Astrocyte (in vitro differentiated cells and primary cell): ENCODE measurements at regions not wholly inside any gene's neighbourhood (a gene's known extent, or its start where the extent isn't known, plus 50 kb on each side); places are given as distances from the start of the nearest gene placed in this dataset.

Experiments
- DNase-seq: peaks from one replicate; pipeline ENCODE4 v3.0.0-alpha.2; 2010; ENCODE audit warnings: low read depth
- FAIRE-seq: peaks from 2 replicates; lab custom pipeline; 2011; peaks lifted over from hg19 to GRCh38; lab: Jason Lieb, UNC
- H2AFZ ChIP-seq: 2 replicates; pipeline ENCODE4 v1.6.0; 2012; ENCODE audit warnings: low read depth, low read length, inconsistent platforms
- H3K27ac ChIP-seq: 2 replicates; pipeline ENCODE4 v1.5.1; 2011; ENCODE audit warnings: low read depth, low read length, inconsistent platforms
- H3K27me3 ChIP-seq: 2 replicates; pipeline ENCODE4 v1.6.0; 2011; ENCODE audit warnings: low read length, inconsistent platforms; ENCODE audit not compliant: insufficient read depth
- H3K36me3 ChIP-seq: 2 replicates; pipeline ENCODE4 v1.5.1; 2011; ENCODE audit warnings: low read length, inconsistent platforms; ENCODE audit not compliant: insufficient read depth
- H3K4me1 ChIP-seq: 2 replicates; pipeline ENCODE4 v1.5.1; 2011; ENCODE audit warnings: low read length, inconsistent platforms; ENCODE audit not compliant: insufficient read depth
- H3K4me2 ChIP-seq: 2 replicates; pipeline ENCODE4 v1.6.0; 2012; ENCODE audit warnings: low read length, inconsistent platforms
- H3K4me3 ChIP-seq: 2 replicates; pipeline ENCODE4 v1.5.1; 2011; ENCODE audit warnings: low read depth, mild to moderate bottlenecking, low read length, inconsistent platforms; ENCODE audit not compliant: insufficient read depth
- H3K79me2 ChIP-seq: 2 replicates; pipeline ENCODE4 v1.6.0; 2012; ENCODE audit warnings: mild to moderate bottlenecking, low read length, inconsistent platforms; ENCODE audit not compliant: insufficient read depth
- H3K9ac ChIP-seq: 2 replicates; pipeline ENCODE4 v1.6.0; 2012; ENCODE audit warnings: mild to moderate bottlenecking, low read length, inconsistent platforms
- H3K9me3 ChIP-seq: 2 replicates; pipeline ENCODE4 v1.5.1; 2012; ENCODE audit warnings: low read depth, mild to moderate bottlenecking, low read length, inconsistent platforms; ENCODE audit not compliant: insufficient read depth
- H4K20me1 ChIP-seq: 2 replicates; pipeline ENCODE4 v1.6.0; 2012; ENCODE audit warnings: low read length, inconsistent platforms; ENCODE audit not compliant: insufficient read depth
- H3K27ac Mint-ChIP-seq: one replicate; pipeline ENCODE4 v1.8.0; 2021; ENCODE audit warnings: mild to moderate bottlenecking, mixed read lengths; ENCODE audit not compliant: unreplicated experiment
- H3K27me3 Mint-ChIP-seq: one replicate; pipeline ENCODE4 v1.8.0; 2021; ENCODE audit warnings: low read depth, mixed read lengths; ENCODE audit not compliant: unreplicated experiment
- H3K36me3 Mint-ChIP-seq: one replicate; pipeline ENCODE4 v1.8.0; 2021; ENCODE audit warnings: low read depth, mixed read lengths; ENCODE audit not compliant: unreplicated experiment
- H3K4me1 Mint-ChIP-seq: one replicate; pipeline ENCODE4 v1.8.0; 2021; ENCODE audit warnings: low read depth, mixed read lengths; ENCODE audit not compliant: unreplicated experiment
- H3K4me3 Mint-ChIP-seq: one replicate; pipeline ENCODE4 v1.8.0; 2021; ENCODE audit warnings: mild to moderate bottlenecking, moderate library complexity, mixed read lengths; ENCODE audit not compliant: unreplicated experiment
- H3K9me3 Mint-ChIP-seq: one replicate; pipeline ENCODE4 v1.8.0; 2021; ENCODE audit warnings: mild to moderate bottlenecking, mixed read lengths; ENCODE audit not compliant: unreplicated experiment
- EZH2 ChIP-seq: IDR thresholded peaks from 2 replicates; pipeline ENCODE4 v1.6.1; 2012; ENCODE audit warnings: mild to moderate bottlenecking, low read length, inconsistent platforms; ENCODE audit not compliant: insufficient read depth
- TF ChIP-seq, protein P1 (sequence below): IDR thresholded peaks from 2 replicates; pipeline ENCODE4 v1.5.1; 2011; ENCODE audit warnings: low read depth, mild to moderate bottlenecking, inconsistent platforms, low read length, moderate library complexity; ENCODE audit not compliant: insufficient read depth

- no peak overlapping the region for H3K27ac Mint-ChIP-seq
- Histone ChIP-seq H3K9me3 (no peaks in the 10 kb centered on the region), H3K4me1 (no peaks in the 10 kb centered on the region), H2AFZ (no peak overlapping the region), H3K79me2 (no peaks in the 10 kb centered on the region), H4K20me1 (no peaks in the 10 kb centered on the region), H3K4me3 (no peak overlapping the region), H3K27ac (no peak overlapping the region), H3K4me2 (no peak overlapping the region), H3K27me3 (no peaks in the 10 kb centered on the region), H3K36me3 (no peaks in the 10 kb centered on the region), H3K9ac (no peak overlapping the region)
- H3K27me3 Mint-ChIP-seq, result no peaks in the 10 kb centered on the region
- no peaks in the 10 kb centered on the region for H3K36me3 Mint-ChIP-seq
- FAIRE-seq, result no peak
- H3K4me1 Mint-ChIP-seq, result no peaks in the 10 kb centered on the region
- no peak overlapping the region for H3K4me3 Mint-ChIP-seq
- no peaks in the 10 kb centered on the region for H3K9me3 Mint-ChIP-seq
- DNase-seq, result peak; percentile 2
- TF ChIP-seq, protein P1, sequence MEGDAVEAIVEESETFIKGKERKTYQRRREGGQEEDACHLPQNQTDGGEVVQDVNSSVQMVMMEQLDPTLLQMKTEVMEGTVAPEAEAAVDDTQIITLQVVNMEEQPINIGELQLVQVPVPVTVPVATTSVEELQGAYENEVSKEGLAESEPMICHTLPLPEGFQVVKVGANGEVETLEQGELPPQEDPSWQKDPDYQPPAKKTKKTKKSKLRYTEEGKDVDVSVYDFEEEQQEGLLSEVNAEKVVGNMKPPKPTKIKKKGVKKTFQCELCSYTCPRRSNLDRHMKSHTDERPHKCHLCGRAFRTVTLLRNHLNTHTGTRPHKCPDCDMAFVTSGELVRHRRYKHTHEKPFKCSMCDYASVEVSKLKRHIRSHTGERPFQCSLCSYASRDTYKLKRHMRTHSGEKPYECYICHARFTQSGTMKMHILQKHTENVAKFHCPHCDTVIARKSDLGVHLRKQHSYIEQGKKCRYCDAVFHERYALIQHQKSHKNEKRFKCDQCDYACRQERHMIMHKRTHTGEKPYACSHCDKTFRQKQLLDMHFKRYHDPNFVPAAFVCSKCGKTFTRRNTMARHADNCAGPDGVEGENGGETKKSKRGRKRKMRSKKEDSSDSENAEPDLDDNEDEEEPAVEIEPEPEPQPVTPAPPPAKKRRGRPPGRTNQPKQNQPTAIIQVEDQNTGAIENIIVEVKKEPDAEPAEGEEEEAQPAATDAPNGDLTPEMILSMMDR, result no peak
- no peak for TF ChIP-seq EZH2
Observed at GRCh38 chr4:35772291-35772690, 472.0 kb downstream of the ARAP2 start.

DNA sequence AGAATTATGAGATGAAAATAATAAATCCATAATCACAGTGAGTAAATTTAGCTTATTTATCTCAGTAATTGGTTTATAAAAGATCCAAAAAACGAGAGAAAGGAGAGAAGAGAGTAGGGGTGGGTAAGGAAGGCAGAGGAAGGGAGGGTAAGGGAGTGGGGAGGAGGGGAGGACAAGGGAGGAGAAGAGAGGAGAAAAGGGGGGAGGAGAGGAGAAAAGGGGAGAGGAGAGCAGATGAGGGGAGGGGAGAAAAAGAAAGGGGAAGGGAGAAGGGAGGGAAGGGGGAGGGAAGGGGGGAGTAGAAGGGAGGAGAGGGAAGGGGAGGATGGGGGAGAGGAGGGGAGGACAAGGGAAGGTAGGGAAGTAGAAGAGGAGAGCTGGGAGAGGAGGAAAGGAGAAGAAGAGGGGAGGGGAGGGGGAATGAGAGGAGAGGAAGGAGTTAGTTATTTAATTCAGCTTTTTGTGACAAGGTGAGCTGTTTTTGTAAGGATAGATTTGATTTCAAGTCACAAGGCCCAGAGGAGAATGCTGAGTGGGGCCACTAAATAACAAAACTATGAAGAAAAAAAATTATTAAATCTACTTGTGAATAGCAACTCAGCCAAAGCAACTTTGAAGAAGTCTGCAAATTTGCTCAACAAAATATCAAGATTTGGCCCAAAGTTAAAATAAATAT is 454.3 kb downstream of the ARAP2 start:
- H3K9me3 ChIP-seq, result no peaks in the 10 kb centered on the region
- FAIRE-seq (no peak), DNase-seq (no peak)
- H3K4me3 ChIP-seq, result no peak overlapping the region
- Mint-ChIP-seq H3K4me3 (no peak overlapping the region), H3K4me1 (peaks cover 16% of the 10 kb centered on the region), H3K27ac (no peak overlapping the region), H3K27me3 (no peaks in the 10 kb centered on the region), H3K9me3 (peaks cover 3% of the 10 kb centered on the region), H3K36me3 (peaks cover 2% of the 10 kb centered on the region)
- H3K4me1 ChIP-seq, result no peaks in the 10 kb centered on the region
- H3K36me3 ChIP-seq, result no peaks in the 10 kb centered on the region
- H3K27ac ChIP-seq, result no peak overlapping the region
- no peaks in the 10 kb centered on the region for H3K27me3 ChIP-seq
- no peaks in the 10 kb centered on the region for H3K79me2 ChIP-seq
- no peak overlapping the region for H2AFZ ChIP-seq
- H4K20me1 ChIP-seq, result no peaks in the 10 kb centered on the region
- H3K9ac ChIP-seq, result no peak overlapping the region
- no peak overlapping the region for H3K4me2 ChIP-seq
- TF ChIP-seq, protein P1, result no peak
- TF ChIP-seq EZH2, result no peak

DNA sequence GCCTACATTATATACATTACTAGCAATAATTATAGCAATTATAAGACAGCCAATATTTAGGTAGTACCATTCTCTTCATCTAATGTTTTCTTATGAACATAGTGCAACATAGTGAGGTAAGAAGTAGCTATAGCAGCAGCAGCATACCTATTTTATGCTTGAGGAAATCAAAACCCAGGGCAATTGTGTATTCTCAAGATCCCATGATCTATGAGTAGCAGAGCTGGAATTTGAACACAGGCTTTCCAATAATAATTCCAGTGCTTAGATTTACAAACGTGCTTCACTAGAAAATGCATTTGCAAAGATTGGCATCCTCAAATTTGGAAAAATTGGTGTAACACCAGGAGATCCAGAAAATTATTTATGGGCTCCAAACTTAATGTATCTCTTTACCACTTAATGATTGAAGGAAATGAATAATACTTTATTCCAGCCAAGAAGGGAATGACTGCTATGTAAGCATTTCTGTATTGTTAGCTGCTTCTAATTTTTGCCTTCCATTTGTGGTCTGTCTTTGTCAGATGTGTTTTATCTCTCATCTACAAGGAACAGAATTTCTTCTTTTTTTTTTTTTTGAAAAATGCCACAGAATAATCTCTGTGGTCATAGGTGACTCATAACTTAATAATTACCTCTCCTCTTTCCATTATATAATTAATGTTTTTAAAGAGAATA is 451.1 kb downstream of the ARAP2 start:
- Histone ChIP-seq H3K79me2 (no peaks in the 10 kb centered on the region), H3K36me3 (no peaks in the 10 kb centered on the region), H3K4me2 (no peak overlapping the region), H3K27ac (no peak overlapping the region), H3K9me3 (no peaks in the 10 kb centered on the region), H3K4me3 (no peak overlapping the region), H3K27me3 (no peaks in the 10 kb centered on the region), H3K9ac (no peak overlapping the region), H2AFZ (no peak overlapping the region), H4K20me1 (no peaks in the 10 kb centered on the region), H3K4me1 (no peaks in the 10 kb centered on the region)
- no peaks in the 10 kb centered on the region for H3K27me3 Mint-ChIP-seq
- H3K36me3 Mint-ChIP-seq, result no peaks in the 10 kb centered on the region
- DNase-seq (peak; percentile 16), FAIRE-seq (no peak)
- H3K27ac Mint-ChIP-seq, result peak overlapping the region; percentile 96
- H3K4me3 Mint-ChIP-seq, result no peak overlapping the region
- H3K4me1 Mint-ChIP-seq, result peaks cover 16% of the 10 kb centered on the region
- H3K9me3 Mint-ChIP-seq, result peaks cover 3% of the 10 kb centered on the region
- TF ChIP-seq, protein P1, result no peak
